GM21737 (cell line): ENCODE measurements at regions not wholly inside any gene's neighbourhood (a gene's known extent, or its start where the extent isn't known, plus 50 kb on each side); places are given as distances from the start of the nearest gene placed in this dataset.
"Not testable (repeated sequence)": the region's sequence is repeated elsewhere in the genome, so short reads cannot be mapped to it uniquely, and the experiment has no call there.

Experiments used
- ATAC-seq: cut with Tn5 transposase; IDR thresholded peaks from one replicate; pipeline ENCODE4 v1.9.1; 2021; ENCODE audit warnings: mild to moderate bottlenecking, moderate library complexity; ENCODE audit not compliant: unreplicated experiment

DNA sequence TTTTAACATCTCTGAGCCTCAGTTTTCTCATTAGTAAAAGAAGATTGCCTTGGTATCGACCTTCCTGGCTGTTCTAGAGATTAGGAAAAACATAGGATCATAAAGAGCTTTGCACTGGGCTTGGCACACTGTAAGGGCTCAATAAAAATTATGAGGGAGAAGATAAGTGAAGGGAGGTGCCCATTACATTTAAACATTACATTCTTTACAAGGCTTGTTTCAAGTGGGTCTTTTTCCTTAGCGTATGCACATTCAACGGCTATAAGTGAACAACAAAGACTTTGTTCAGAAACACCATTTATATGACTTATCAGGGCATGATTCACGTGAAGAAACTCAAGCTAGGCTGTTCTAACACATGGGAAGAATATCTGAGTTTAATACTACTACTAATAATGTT, 351.9 kb upstream of the NPVF start:
- ATAC-seq: no peak

DNA sequence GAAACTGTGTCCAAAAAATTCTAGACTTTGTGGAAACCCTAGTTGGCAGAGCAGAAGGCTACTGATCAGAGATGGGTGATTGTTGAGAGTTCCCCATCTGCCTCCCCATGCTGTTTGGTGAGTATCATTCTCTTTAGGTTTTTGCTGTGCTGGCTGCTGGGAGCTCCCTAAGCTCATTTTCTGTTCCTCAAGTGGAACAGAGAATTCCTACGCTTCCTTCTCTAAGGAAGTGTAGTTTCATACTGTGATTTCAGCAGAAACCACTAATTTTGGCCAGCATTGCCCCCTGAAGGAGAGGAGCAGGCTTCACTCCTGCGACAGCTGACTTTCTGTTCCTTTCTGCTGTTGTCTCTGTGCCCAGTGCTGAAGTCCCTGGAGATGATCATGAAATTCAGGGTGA, 355.3 kb upstream of the NPVF start:
- ATAC-seq: no peak

DNA sequence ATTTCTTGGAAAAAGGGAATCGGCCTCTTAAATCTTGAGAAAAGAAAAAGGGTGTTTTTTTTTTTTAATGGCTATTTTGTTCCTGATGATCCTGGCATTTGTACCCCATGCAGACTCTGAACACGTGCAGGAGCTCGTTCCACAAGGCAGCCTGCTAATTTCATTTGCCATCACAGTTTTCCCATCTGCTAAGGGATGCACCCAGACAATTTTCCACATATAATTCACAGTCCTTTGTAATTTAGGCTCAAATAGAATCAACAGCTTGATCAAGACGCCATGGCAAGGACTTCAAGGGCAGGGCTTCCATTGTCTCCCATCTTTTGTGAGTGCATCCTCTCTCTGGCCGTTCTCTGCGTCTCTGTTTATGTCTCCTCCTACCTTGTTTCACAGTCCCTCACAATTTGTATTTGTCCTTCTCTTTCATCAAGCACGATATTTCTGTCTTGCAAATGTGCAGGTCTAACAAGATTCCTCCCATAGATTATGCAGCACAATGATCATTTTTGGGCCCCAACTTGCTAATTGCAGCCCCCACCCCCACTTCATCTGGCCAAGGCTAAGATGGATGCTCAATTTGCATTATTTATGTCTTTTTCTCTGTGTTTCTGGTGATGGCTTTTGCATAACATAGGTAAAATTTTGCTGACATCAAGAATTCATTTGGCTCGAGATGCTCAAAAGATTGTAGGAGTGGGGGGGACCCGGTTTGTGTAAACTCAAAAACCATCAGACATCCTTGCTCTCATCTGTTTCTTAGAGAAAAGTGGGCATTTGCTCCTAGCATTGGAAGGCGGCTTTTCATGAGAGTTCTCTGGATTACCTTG, 356.0 kb upstream of the NPVF start:
- no peak for ATAC-seq

DNA sequence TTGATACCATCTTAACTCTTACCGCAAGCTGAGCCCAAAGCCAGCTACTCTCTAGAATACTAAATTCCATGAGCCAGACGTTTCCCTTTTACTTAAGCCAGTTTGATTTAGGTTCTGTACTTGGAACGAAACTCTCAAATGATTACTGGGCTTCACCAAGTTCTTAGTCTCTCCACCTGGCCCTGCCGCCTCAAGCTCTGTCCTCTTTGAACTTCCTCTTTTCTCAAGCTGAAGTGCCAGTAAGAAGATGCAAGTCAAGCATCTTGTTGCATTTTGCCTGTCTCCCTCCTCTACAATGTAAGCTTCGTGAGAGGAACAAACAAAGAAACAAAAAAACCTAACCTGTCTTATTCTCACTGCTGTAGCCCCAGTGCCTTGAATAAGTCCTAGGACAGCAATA, 358.2 kb upstream of the NPVF start:
- ATAC-seq: no peak

DNA sequence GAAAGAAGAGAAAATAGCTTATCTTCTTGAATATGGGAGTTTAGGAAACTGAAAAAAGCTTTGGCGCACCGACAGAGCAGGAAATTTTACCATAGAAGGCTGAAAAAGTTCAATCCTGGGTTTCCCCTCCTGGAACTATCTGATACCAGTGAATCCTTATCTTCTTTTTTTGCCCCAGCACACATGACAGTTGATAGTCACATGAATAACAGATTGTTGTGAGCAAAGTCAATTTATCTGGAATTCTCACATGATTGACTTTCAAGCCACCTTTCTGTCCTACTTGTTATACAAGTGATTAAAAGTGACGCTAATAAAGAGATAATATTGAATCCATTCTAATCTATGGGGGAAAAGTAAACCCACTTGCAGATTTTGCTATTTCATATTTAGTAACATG, 365.8 kb upstream of the NPVF start:
- no peak for ATAC-seq

DNA sequence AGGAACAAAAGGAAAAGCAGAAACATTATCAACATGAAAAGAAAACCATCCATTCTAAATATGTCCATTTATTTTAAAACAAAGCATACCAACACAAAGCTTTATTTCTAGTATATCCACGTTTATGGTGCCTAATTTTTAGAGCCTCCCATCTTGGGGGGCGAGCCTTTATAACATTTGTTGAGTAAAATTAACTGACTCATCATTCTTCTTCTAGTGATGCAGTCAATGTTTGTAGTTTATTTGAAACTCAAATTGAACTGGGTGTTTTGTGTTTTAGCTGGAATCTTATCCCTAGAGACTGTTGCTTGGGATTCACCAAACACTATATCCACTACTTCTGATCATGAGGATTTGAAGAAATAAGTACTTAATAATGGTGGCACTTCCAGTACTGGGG, 366.4 kb upstream of the NPVF start:
- no peak for ATAC-seq

DNA sequence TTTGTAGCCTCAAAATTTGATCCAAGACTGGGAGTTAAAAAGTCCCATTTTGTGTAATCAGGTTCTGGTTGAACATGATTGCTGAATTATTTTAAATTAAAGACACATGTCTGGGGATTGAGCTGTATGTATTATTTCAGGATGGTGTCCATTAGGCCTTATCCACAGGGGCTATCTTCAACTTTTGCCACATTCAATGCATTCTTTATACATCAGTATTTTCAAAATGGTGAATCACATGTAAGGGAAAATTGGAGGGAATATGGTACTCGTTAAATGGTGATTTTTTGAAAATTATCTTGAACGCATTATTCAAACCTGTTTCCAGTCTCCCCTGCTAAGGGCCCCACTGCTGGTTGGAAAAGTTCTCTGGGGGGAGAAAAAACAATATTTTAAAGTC, 367.7 kb upstream of the NPVF start:
- ATAC-seq: no peak

DNA sequence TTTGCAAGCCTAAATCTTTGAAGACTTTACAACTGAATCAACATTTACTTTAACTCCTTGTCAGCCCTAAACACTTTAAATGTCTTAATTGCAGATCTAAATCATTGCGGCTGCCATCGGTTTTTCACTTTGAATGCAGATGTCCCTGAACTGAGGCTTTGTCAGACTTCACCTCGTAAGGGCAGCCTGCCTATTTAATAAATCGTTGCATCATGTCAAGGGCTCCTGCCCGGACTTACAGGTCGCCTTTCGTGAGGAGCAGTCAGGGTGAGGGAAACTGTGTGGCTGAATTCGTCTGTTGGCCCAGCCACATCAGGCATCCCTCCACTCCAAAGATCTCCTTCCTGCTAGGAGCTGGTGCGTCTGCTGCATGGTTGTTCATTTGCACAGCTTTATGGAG, 368.2 kb upstream of the NPVF start:
- ATAC-seq: no peak

DNA sequence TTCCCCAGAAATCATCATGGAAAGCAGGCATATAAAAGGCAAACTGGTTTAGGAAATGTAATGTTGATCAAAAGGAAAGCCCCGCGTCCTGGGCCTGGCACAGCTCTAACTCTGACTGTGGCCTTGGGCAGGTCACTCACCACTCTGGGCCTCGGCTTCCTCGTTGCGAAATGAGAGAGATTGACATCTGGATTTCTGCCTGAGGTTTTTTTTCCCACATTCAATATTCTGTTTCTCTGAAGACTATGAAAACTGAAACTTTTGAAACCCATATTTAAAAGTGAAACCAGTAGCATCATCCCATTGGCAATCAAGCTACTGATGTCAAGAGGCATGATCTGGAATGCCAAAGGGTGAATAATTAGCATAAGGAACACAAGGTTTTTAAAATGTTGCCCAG, 369.7 kb upstream of the NPVF start:
- no peak for ATAC-seq

DNA sequence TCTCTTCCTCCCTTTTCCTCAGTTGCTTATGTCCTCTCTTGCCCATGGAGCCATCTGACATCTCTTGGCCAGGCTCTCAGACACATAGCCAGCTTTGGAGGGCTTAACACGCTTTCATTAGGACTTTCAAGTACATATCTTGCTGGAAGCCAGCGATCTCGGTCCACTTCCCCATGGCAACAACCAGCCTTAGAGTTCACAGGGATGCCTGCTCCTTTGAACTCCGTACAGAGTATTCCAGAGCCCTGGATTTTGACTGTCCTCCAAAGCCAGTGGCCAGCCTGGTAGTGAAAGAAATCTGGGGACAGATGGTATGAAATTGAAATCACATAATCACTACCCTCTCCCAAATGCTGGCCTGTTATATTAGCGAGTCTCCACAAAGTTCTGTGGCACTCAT, 370.5 kb upstream of the NPVF start:
- no peak for ATAC-seq

DNA sequence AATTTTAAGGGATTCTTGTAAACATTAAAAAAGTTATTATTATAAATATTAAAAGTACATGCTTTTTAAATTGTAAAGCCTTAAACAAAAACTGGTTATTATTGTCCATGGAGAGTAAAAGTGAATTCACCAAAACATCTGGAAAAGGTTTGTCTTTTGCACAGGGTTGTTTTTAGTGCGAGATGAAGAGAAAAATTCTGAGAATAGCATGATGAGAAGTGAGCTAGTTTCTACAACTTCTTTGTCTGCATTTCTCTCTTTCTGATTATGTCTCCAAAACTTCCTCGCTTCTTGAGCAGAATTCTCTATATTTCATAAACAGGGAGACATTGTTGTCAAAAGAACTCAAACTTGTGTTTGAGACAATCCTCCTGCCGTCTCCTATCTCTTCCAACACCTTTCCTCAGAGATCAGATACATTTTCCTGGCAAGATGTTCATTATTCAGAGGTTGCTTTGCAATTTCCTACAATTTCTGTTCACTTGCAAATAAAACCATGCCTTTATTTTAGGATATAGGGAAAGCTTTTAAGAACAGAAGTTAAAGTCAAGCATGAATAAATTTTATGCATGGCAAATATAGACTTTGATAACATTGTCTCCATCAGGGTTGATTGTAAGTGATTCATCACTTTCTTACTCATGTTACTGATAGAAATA, 372.1 kb upstream of the NPVF start:
- no peak for ATAC-seq

DNA sequence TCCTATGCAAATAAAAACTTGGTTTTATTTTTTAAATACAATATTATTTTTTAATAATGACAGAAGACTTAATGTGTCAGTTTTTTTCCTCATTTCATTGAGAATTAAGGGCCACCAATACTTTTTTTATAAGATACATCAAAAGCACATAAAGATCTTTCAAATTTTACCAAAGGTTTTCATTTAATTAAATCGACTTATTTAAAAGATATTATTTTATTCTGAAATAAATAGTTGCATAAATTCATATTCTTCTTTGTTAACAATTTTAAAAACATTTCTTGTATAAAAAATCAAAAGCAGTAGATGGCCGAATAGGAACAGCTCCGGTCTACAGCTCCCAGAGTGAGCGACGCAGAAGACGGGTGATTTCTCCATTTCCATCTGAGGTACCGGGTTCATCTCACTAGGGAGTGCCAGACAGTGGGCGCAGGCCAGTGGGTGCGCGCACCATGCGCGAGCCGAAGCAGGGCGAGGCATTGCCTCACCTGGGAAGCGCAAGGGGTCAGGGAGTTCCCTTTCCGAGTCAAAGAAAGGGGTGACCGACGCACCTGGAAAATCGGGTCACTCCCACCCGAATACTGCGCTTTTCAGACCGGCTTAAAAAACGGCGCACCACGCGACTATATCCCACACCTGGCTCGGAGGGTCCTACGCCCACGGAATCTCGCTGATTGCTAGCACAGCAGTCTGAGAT, 374.6 kb upstream of the NPVF start:
- ATAC-seq: not testable (repeated sequence)

DNA sequence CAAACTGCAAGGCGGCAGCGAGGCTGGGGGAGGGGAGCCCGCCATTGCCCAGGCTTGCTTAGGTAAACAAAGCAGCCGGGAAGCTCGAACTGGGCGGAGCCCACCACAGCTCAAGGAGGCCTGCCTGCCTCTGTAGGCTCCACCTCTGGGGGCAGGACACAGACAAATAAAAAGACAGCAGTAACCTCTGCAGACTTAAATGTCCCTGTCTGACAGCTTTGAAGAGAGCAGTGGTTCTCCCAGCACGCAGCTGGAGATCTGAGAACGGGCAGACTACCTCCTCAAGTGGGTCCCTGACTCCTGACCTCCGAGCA, 375.1 kb upstream of the NPVF start:
- not testable (repeated sequence) for ATAC-seq

DNA sequence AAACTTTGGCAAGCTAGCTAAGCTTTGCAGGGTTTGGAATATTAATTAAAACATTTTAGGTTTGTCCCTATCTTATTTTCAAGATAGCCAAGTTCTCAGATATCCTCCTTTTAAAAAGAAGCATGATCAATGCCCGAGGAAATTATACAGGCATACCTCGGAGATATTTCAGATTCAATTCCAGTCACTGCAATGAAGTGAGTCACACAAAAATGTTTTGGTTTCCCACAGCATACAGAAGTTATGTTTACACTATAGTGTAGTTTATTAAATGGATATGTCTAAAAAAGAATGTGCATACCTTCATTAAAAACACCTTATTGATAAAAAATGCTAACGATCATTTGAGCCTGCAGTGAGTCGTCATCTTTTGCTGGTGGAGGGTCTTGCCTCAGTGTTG, 382.9 kb upstream of the NPVF start:
- no peak for ATAC-seq

DNA sequence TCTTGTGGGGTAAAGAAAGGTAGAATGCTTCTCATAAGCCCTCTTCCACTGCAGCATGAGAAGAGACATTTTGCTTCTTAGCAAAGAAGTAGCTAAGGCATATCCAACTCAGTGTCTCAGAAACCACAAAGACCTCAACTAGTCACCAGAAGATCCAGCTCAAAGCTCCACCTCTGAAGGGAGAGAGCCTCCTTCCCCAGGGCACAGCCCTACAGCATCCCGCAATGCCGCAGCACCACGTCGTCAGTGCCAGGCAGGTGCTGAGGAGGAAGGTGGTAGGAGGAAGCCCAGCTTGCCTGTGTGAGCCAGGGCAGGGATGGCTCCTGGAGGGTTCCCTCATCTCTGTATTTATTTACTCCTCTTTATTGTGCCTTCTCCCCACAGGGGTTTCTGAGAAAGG, 385.6 kb upstream of the NPVF start:
- no peak for ATAC-seq

DNA sequence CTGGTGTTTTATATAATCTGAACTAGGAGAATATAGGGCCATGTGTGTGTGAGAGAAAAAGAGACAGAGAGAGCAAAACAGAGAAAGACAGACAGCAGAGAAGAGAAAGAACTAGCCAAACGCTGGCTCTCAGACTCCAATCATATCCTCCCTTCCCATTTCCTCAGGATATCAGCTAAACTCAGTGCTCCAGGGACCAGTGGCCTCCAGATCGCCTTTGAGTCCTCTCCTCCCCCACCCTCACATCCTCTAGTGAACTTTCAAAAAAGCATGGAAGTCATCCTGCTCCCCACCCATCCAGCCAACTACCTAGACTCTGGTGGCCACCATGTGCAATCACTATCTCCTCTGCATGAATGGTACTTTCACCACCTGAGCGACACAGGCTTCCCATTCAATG, 386.1 kb upstream of the NPVF start:
- no peak for ATAC-seq

DNA sequence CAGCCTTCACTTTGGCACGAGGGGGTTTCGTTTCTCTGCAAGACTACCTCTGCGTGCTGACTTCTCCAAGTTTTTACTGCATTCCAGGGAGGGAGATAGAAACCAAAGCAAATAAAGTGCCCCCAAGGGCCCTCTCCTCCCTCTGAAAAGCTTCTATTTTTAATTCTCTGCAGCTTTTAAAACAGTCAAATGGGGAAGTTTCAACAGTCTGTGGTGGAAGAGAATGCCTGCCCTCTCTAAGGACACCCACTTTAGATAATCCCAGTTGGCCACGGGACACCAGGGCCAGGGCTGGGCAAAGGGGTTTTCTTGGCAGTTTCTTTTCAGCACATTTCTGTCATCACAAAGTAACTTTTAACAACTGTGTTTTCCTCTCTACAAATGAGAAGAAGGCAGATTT, 386.7 kb upstream of the NPVF start:
- ATAC-seq: no peak

DNA sequence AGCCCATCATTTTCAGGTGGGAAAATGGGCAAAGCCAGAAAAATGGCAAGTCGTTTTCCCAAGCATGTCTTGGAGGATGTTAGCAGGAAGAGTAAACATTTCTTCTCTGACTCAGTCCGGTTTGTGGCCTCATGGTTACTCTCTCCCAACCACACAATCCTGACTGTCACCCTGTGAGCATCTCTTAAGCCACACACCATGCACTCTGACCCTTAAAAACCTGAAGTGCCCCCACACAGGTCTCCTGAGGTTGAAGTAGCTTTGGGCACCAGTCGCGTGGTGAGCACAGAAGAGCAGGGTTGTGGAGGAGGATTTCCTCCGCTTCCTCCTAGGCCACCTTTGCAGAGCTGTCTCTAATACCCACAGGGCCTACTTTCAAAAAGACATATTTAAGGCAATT, 387.3 kb upstream of the NPVF start:
- no peak for ATAC-seq

DNA sequence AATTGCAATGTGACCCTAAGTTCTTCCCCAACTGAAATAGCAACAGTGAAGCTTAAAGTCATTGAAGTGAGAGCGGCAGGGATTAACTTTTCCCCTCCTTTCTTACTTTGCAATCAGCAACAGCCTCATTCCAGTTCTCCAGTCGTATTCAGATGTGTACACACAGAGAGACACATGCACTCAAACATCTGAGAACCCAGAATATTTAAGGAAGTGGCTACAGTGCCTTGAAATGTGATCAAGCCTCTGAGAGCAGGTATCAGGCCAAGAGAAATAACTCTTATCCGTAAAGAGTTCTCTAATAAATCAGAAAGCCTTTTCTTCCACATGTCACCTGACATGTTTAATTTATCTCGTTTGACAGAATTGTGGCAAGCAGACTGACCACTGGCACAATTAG, 388.9 kb upstream of the NPVF start:
- ATAC-seq: no peak

DNA sequence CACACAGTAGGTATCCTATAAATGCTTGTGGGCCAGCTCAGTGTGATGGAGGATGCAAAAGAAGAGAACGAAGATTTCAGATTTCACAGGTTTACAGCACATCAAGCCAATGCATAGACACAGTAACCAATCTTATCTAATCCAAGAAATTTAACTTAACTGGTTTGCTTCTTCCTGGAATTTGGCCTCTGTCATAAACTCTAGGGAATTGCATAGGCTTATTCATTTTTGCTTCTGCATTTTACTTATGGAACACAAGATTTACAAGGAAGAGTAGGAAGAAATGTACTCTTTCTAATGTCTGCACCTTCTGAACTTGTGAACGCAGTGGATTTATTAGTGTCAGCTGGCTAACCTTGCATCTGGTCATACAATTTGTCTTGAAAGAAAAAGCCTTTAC, 389.4 kb upstream of the NPVF start:
- ATAC-seq: no peak

DNA sequence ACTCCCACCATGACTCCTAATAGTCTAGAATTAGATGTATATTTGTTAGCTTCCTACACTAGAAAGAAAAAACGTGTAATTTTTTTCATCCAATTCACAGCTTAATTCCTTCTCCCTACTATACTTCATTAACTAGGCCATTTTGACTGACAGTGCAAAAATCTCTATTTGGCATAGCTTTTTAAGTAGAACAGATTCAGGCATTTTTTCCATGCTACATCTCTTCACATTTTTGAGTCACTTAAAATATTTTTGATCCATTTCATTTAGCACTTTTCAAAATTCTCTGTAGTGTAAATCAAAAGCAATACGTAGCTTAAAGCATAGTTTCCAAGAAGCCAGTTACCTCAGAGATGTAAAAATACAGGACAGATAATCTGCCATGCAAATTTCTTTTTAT, 391.1 kb upstream of the NPVF start:
- ATAC-seq: no peak
